T-helper 2 cell treated with Interferon-gamma antibody and Interleukin-4, amounts not matched to agents 5 μg/mL and 100 μg/mL, for 36 hours (primary cell): ENCODE measurements at regions not wholly inside any gene's neighbourhood (a gene's known extent, or its start where the extent isn't known, plus 50 kb on each side); places are given as distances from the start of the nearest gene placed in this dataset.
A peak's percentile ranks its signal among the peaks of the same experiment; 100 is the strongest.

Source experiments
- DNase-seq: peaks from one replicate; pipeline ENCODE4 v3.0.0; 2021; ENCODE audit warnings: low spot score
- H3K27ac Mint-ChIP-seq: one replicate; pipeline ENCODE4 v1.8.0; 2021; ENCODE audit warnings: mild to moderate bottlenecking, mixed read lengths
- H3K27me3 Mint-ChIP-seq: one replicate; pipeline ENCODE4 v1.8.0; 2021; ENCODE audit warnings: low read depth, mixed read lengths
- H3K36me3 Mint-ChIP-seq: one replicate; pipeline ENCODE4 v1.8.0; 2021; ENCODE audit warnings: low read depth, mixed read lengths
- H3K4me1 Mint-ChIP-seq: one replicate; pipeline ENCODE4 v1.8.0; 2021; ENCODE audit warnings: low read depth, mixed read lengths
- H3K4me3 Mint-ChIP-seq: one replicate; pipeline ENCODE4 v1.8.0; 2022; ENCODE audit warnings: mild to moderate bottlenecking, moderate library complexity, mixed read lengths
- H3K9me3 Mint-ChIP-seq: one replicate; pipeline ENCODE4 v1.8.0; 2021; ENCODE audit warnings: mixed read lengths

- H3K36me3 Mint-ChIP-seq = no peaks in the 10 kb centered on the region
These were observed 91.5 kb upstream of the CRHR1 start for GRCh38 chr17:45692661-45693060.

GRCh38 chr17:45693792-45694191 is 90.3 kb upstream of the CRHR1 start:
- H3K36me3 Mint-ChIP-seq = no peaks in the 10 kb centered on the region
- no peak for DNase-seq
- peaks cover 33% of the 10 kb centered on the region for H3K27me3 Mint-ChIP-seq
- H3K27ac Mint-ChIP-seq = no peak overlapping the region
- H3K9me3 Mint-ChIP-seq = no peaks in the 10 kb centered on the region
- no peaks in the 10 kb centered on the region for H3K4me1 Mint-ChIP-seq
- H3K4me3 Mint-ChIP-seq = no peak overlapping the region

More at GRCh38 chr17:45692661-45693060, 91.5 kb upstream of the CRHR1 start:
- Mint-ChIP-seq H3K4me3 (no peak overlapping the region), H3K27ac (no peak overlapping the region), H3K9me3 (no peaks in the 10 kb centered on the region), H3K4me1 (no peaks in the 10 kb centered on the region), H3K27me3 (peaks cover 33% of the 10 kb centered on the region)
- no peak for DNase-seq

GRCh38 chr17:45696442-45696841 is 87.7 kb upstream of the CRHR1 start:
- Mint-ChIP-seq H3K36me3 (no peaks in the 10 kb centered on the region), H3K4me3 (no peak overlapping the region), H3K27me3 (peaks cover 10% of the 10 kb centered on the region), H3K4me1 (no peaks in the 10 kb centered on the region), H3K27ac (no peak overlapping the region), H3K9me3 (no peaks in the 10 kb centered on the region)
- DNase-seq = no peak

- Mint-ChIP-seq H3K4me3 (no peak overlapping the region), H3K4me1 (no peaks in the 10 kb centered on the region), H3K27ac (no peak overlapping the region), H3K27me3 (peaks cover 10% of the 10 kb centered on the region), H3K36me3 (no peaks in the 10 kb centered on the region), H3K9me3 (no peaks in the 10 kb centered on the region)
- no peak for DNase-seq
These were observed 87.0 kb upstream of the CRHR1 start for GRCh38 chr17:45697076-45697475.

- H3K4me3 Mint-ChIP-seq = no peak overlapping the region
- no peak for DNase-seq
- H3K27me3 Mint-ChIP-seq = peaks cover 13% of the 10 kb centered on the region
- H3K27ac Mint-ChIP-seq = no peak overlapping the region
- H3K36me3 Mint-ChIP-seq = no peaks in the 10 kb centered on the region
- no peaks in the 10 kb centered on the region for H3K4me1 Mint-ChIP-seq
- H3K9me3 Mint-ChIP-seq = no peaks in the 10 kb centered on the region
These were observed 83.7 kb upstream of the CRHR1 start for GRCh38 chr17:45700171-45701090.

GRCh38 chr17:45702666-45703266 is 81.4 kb upstream of the CRHR1 start:
- DNase-seq = no peak
- no peaks in the 10 kb centered on the region for H3K36me3 Mint-ChIP-seq
- no peaks in the 10 kb centered on the region for H3K4me1 Mint-ChIP-seq
- no peak overlapping the region for H3K27ac Mint-ChIP-seq
- H3K4me3 Mint-ChIP-seq = no peak overlapping the region
- H3K9me3 Mint-ChIP-seq = no peaks in the 10 kb centered on the region
- peaks cover 8% of the 10 kb centered on the region for H3K27me3 Mint-ChIP-seq

GRCh38 chr17:45703348-45703747 is 80.8 kb upstream of the CRHR1 start:
- no peaks in the 10 kb centered on the region for H3K9me3 Mint-ChIP-seq
- no peak overlapping the region for H3K27ac Mint-ChIP-seq
- no peak overlapping the region for H3K4me3 Mint-ChIP-seq
- DNase-seq = no peak
- no peaks in the 10 kb centered on the region for H3K4me1 Mint-ChIP-seq
- no peaks in the 10 kb centered on the region for H3K36me3 Mint-ChIP-seq
- peaks cover 8% of the 10 kb centered on the region for H3K27me3 Mint-ChIP-seq

- Mint-ChIP-seq H3K27ac (no peak overlapping the region), H3K36me3 (no peaks in the 10 kb centered on the region), H3K4me3 (no peak overlapping the region), H3K9me3 (no peaks in the 10 kb centered on the region), H3K4me1 (no peaks in the 10 kb centered on the region), H3K27me3 (peaks cover 10% of the 10 kb centered on the region)
- no peak for DNase-seq
These were observed 80.3 kb upstream of the CRHR1 start for GRCh38 chr17:45703806-45704205.

GRCh38 chr17:45704251-45704650 is 79.9 kb upstream of the CRHR1 start:
- Mint-ChIP-seq H3K36me3 (no peaks in the 10 kb centered on the region), H3K4me1 (no peaks in the 10 kb centered on the region), H3K27me3 (peaks cover 13% of the 10 kb centered on the region), H3K9me3 (no peaks in the 10 kb centered on the region), H3K27ac (no peak overlapping the region), H3K4me3 (no peak overlapping the region)
- DNase-seq = no peak

GRCh38 chr17:45705123-45706009 is 78.8 kb upstream of the CRHR1 start:
- Mint-ChIP-seq H3K4me3 (no peak overlapping the region), H3K27ac (no peak overlapping the region), H3K9me3 (no peaks in the 10 kb centered on the region)

GRCh38 chr17:45706033-45706432 is 78.1 kb upstream of the CRHR1 start:
- H3K27me3 Mint-ChIP-seq = peaks cover 13% of the 10 kb centered on the region

More at GRCh38 chr17:45705123-45706009, 78.8 kb upstream of the CRHR1 start:
- Mint-ChIP-seq H3K36me3 (no peaks in the 10 kb centered on the region), H3K4me1 (no peaks in the 10 kb centered on the region), H3K27me3 (peaks cover 13% of the 10 kb centered on the region)
- peak; percentile 6 for DNase-seq

GRCh38 chr17:45708707-45709290 is 75.3 kb upstream of the CRHR1 start:
- Mint-ChIP-seq H3K36me3 (no peaks in the 10 kb centered on the region), H3K27ac (no peak overlapping the region), H3K4me1 (no peaks in the 10 kb centered on the region), H3K9me3 (no peaks in the 10 kb centered on the region), H3K4me3 (no peak overlapping the region), H3K27me3 (peaks cover 13% of the 10 kb centered on the region)
- no peak for DNase-seq

More at GRCh38 chr17:45706033-45706432, 78.1 kb upstream of the CRHR1 start:
- no peak for DNase-seq
- Mint-ChIP-seq H3K27ac (no peak overlapping the region), H3K9me3 (no peaks in the 10 kb centered on the region), H3K36me3 (no peaks in the 10 kb centered on the region), H3K4me3 (no peak overlapping the region), H3K4me1 (no peaks in the 10 kb centered on the region)

- Mint-ChIP-seq H3K27me3 (peaks cover 10% of the 10 kb centered on the region), H3K4me1 (no peaks in the 10 kb centered on the region), H3K27ac (no peak overlapping the region), H3K9me3 (no peaks in the 10 kb centered on the region), H3K4me3 (no peak overlapping the region), H3K36me3 (no peaks in the 10 kb centered on the region)
- DNase-seq = no peak
These were observed 74.3 kb upstream of the CRHR1 start for GRCh38 chr17:45709728-45710288.
